Mesothelial cell of epicardium (in vitro differentiated cells): ENCODE measurements at regions not wholly inside any gene's neighbourhood (a gene's known extent, or its start where the extent isn't known, plus 50 kb on each side); places are given as distances from the start of the nearest gene placed in this dataset.

Experiments
- DNase-seq, 2 experiments: peaks; one replicate each; pipeline ENCODE4 v3.0.0; 2021; ENCODE audit warnings: low spot score in 2 of 2; ENCODE audit not compliant: unreplicated experiment in 2 of 2
- H3K27ac Mint-ChIP-seq: 2 replicates; pipeline ENCODE4 v1.8.0; 2021; ENCODE audit warnings: mixed read lengths
- H3K27me3 Mint-ChIP-seq: 2 replicates; pipeline ENCODE4 v1.8.0; 2021; ENCODE audit warnings: low read depth, mixed read lengths
- H3K36me3 Mint-ChIP-seq: 2 replicates; pipeline ENCODE4 v1.8.0; 2021; ENCODE audit warnings: mixed read lengths
- H3K4me1 Mint-ChIP-seq: 2 replicates; pipeline ENCODE4 v1.8.0; 2021; ENCODE audit warnings: mixed read lengths
- H3K4me3 Mint-ChIP-seq: 2 replicates; pipeline ENCODE4 v1.8.0; 2021; ENCODE audit warnings: mild to moderate bottlenecking, moderate library complexity, mixed read lengths
- H3K9me3 Mint-ChIP-seq: 2 replicates; pipeline ENCODE4 v1.8.0; 2021; ENCODE audit warnings: mixed read lengths
- CTCF ChIP-seq: fragments of 200-600 bp; sonication (generic); IDR thresholded peaks from one replicate; pipeline ENCODE4 v1.5.0; 2021; ENCODE audit warnings: antibody characterized with exemption; ENCODE audit not compliant: unreplicated experiment

GRCh38 chr14:38959021-38959420 lies 144.0 kb downstream of the SEC23A start:
- no peak overlapping the region for H3K4me3 Mint-ChIP-seq
- no peaks in the 10 kb centered on the region for H3K4me1 Mint-ChIP-seq
- no peaks in the 10 kb centered on the region for H3K36me3 Mint-ChIP-seq
- no peaks in the 10 kb centered on the region for H3K9me3 Mint-ChIP-seq
- no peak overlapping the region for H3K27ac Mint-ChIP-seq
- no peak for TF ChIP-seq CTCF
- no peak for DNase-seq
- H3K27me3 Mint-ChIP-seq: no peaks in the 10 kb centered on the region

- no peaks in the 10 kb centered on the region for H3K4me1 Mint-ChIP-seq
- no peak for TF ChIP-seq CTCF
- no peaks in the 10 kb centered on the region for H3K27me3 Mint-ChIP-seq
- no peak overlapping the region for H3K27ac Mint-ChIP-seq
- no peak overlapping the region for H3K4me3 Mint-ChIP-seq
- no peaks in the 10 kb centered on the region for H3K36me3 Mint-ChIP-seq
- H3K9me3 Mint-ChIP-seq: no peaks in the 10 kb centered on the region
- no peak for DNase-seq
Observed at GRCh38 chr14:38958589-38958988, 144.4 kb downstream of the SEC23A start.

GRCh38 chr14:38951451-38951850 lies 151.6 kb downstream of the SEC23A start:
- H3K36me3 Mint-ChIP-seq: no peaks in the 10 kb centered on the region
- no peaks in the 10 kb centered on the region for H3K27me3 Mint-ChIP-seq
- H3K4me3 Mint-ChIP-seq: no peak overlapping the region
- no peak for DNase-seq
- H3K27ac Mint-ChIP-seq: no peak overlapping the region
- TF ChIP-seq CTCF: no peak
- H3K9me3 Mint-ChIP-seq: peaks cover 4% of the 10 kb centered on the region
- H3K4me1 Mint-ChIP-seq: no peaks in the 10 kb centered on the region

- Mint-ChIP-seq H3K9me3 (peaks cover 4% of the 10 kb centered on the region), H3K4me1 (no peaks in the 10 kb centered on the region), H3K36me3 (no peaks in the 10 kb centered on the region), H3K27ac (no peak overlapping the region), H3K27me3 (no peaks in the 10 kb centered on the region), H3K4me3 (no peak overlapping the region)
- DNase-seq: no peak
- TF ChIP-seq CTCF: no peak
Observed at GRCh38 chr14:38950676-38951075, 152.4 kb downstream of the SEC23A start.

GRCh38 chr14:38948576-38948975 lies 154.5 kb downstream of the SEC23A start:
- peaks cover 4% of the 10 kb centered on the region for H3K9me3 Mint-ChIP-seq
- H3K27me3 Mint-ChIP-seq: no peaks in the 10 kb centered on the region
- DNase-seq: no peak
- H3K4me3 Mint-ChIP-seq: no peak overlapping the region
- H3K27ac Mint-ChIP-seq: no peak overlapping the region
- H3K4me1 Mint-ChIP-seq: no peaks in the 10 kb centered on the region
- TF ChIP-seq CTCF: no peak
- H3K36me3 Mint-ChIP-seq: no peaks in the 10 kb centered on the region

GRCh38 chr14:38948171-38948570 lies 154.9 kb downstream of the SEC23A start:
- Mint-ChIP-seq H3K27ac (no peak overlapping the region), H3K36me3 (no peaks in the 10 kb centered on the region), H3K4me1 (no peaks in the 10 kb centered on the region), H3K4me3 (no peak overlapping the region), H3K27me3 (no peaks in the 10 kb centered on the region), H3K9me3 (peaks cover 4% of the 10 kb centered on the region)
- TF ChIP-seq CTCF: no peak
- DNase-seq: no peak
